SK-N-SH (cell line): ENCODE measurements at regions not wholly inside any gene's neighbourhood (a gene's known extent, or its start where the extent isn't known, plus 50 kb on each side); places are given as distances from the start of the nearest gene placed in this dataset.

Experiments
- CTCF ChIP-seq: fragments of 200-600 bp; sonication (generic); IDR thresholded peaks from 2 replicates; pipeline ENCODE4 v1.6.1; 2017; ENCODE audit warnings: antibody characterized with exemption, mild to moderate bottlenecking, moderate library complexity
- EP300 ChIP-seq, 2 experiments: IDR thresholded peaks; 2 replicates each; pipeline versions ENCODE4 v1.4.0 to v1.6.1; 2012; ENCODE audit warnings: borderline replicate concordance in 1 of 2, low read depth in 1 of 2, low read length in 1 of 2
- EZH2phosphoT487 ChIP-seq: fragments of 200-600 bp; sonication (generic); IDR thresholded peaks from 2 replicates; pipeline ENCODE4 v1.6.1; 2017; ENCODE audit warnings: low read depth, mixed run types, mild to moderate bottlenecking, antibody characterized with exemption, moderate library complexity, borderline replicate concordance
- GABPA ChIP-seq: IDR thresholded peaks from 2 replicates; pipeline ENCODE4 v1.4.0; 2012; ENCODE audit warnings: low read depth, mild to moderate bottlenecking
- JUND ChIP-seq: IDR thresholded peaks from 2 replicates; pipeline ENCODE4 v1.4.0; 2012
- RXRA ChIP-seq: IDR thresholded peaks from 2 replicates; pipeline ENCODE4 v1.4.0; 2012; ENCODE audit warnings: low read depth, mild to moderate bottlenecking, borderline replicate concordance
- SIN3A ChIP-seq: IDR thresholded peaks from 2 replicates; pipeline ENCODE4 v1.6.1; 2012; ENCODE audit warnings: low read depth, mild to moderate bottlenecking, low read length, moderate library complexity, borderline replicate concordance
- SMC3 ChIP-seq: IDR thresholded peaks from 2 replicates; pipeline ENCODE4 v1.6.1; 2012; ENCODE audit warnings: low read depth, low read length, improper control_type of control experiment
- TAF1 ChIP-seq: IDR thresholded peaks from 2 replicates; pipeline ENCODE4 v1.6.1; 2012; ENCODE audit warnings: low read depth, mild to moderate bottlenecking, low read length, moderate library complexity, borderline replicate concordance
- USF1 ChIP-seq: IDR thresholded peaks from 2 replicates; pipeline ENCODE4 v1.4.0; 2012; ENCODE audit warnings: low read depth, borderline replicate concordance
- ZBTB33 ChIP-seq: IDR thresholded peaks from 2 replicates; pipeline ENCODE4 v1.4.0; 2012; ENCODE audit warnings: low read depth, borderline replicate concordance

- TF ChIP-seq CTCF (no peak), SMC3 (no peak), GABPA (no peak), EP300 (IDR thresholded peaks at IDR 0.05; ENCODE audit: borderline replicate concordance in 1 of 2, low read depth in 1 of 2, low read length in 1 of 2) (no peak), EZH2phosphoT487 (no peak), RXRA (no peak), USF1 (no peak), JUND (no peak), SIN3A (no peak), ZBTB33 (no peak), TAF1 (no peak)
These were observed 51.6 kb upstream of the MPP7 start for GRCh38 chr10:28354511-28354910.
